Body of pancreas (tissue), 4 donors: ENCODE measurements at regions not wholly inside any gene's neighbourhood (a gene's known extent, or its start where the extent isn't known, plus 50 kb on each side); places are given as distances from the start of the nearest gene placed in this dataset.

Experiments used
- CTCF ChIP-seq, 7 experiments: fragments of 450-650 bp in 4 of 7; fragments of 200-600 bp in 3 of 7; sonication (generic) in 3 of 7; IDR thresholded peaks; one replicate each; pipeline ENCODE4 v1.5.1; 2016 to 2019; ENCODE audit warnings: antibody characterized with exemption in 7 of 7
- POLR2A ChIP-seq, 3 donors: fragments of 450-650 bp; IDR thresholded peaks; one replicate each; pipeline ENCODE4 v1.6.1; 2016; ENCODE audit warnings: antibody characterized with exemption in 3 of 3, mild to moderate bottlenecking in 2 of 3

- TF ChIP-seq POLR2A (IDR thresholded peaks at IDR 0.05) (no peak), CTCF (IDR thresholded peaks at IDR 0.05) (no peak)
These were observed 650.4 kb upstream of the PRMT6 start for GRCh38 chr1:106406114-106406513.
